ENCODE measurements at regions not wholly inside any gene's neighbourhood (a gene's known extent, or its start where the extent isn't known, plus 50 kb on each side); places are given as distances from the start of the nearest gene placed in this dataset.

- Mint-ChIP-seq H3K36me3 (no peaks in the 10 kb centered on the region), H3K4me3 (no peak overlapping the region), H3K27me3 (no peaks in the 10 kb centered on the region), H3K27ac (no peak overlapping the region), H3K4me1 (no peaks in the 10 kb centered on the region), H3K9me3 (no peaks in the 10 kb centered on the region)
Measured at GRCh38 chr16:5607169-5607568, 509.6 kb upstream of the EEF2KMT start.

- no peak overlapping the region for H3K27ac Mint-ChIP-seq
- peaks cover 4% of the 10 kb centered on the region for H3K9me3 Mint-ChIP-seq
- no peaks in the 10 kb centered on the region for H3K27me3 Mint-ChIP-seq
- H3K4me1 Mint-ChIP-seq, result no peaks in the 10 kb centered on the region
- no peaks in the 10 kb centered on the region for H3K36me3 Mint-ChIP-seq
- H3K4me3 Mint-ChIP-seq, result no peak overlapping the region
Measured at GRCh38 chr16:5605404-5605803, 507.8 kb upstream of the EEF2KMT start.

- Mint-ChIP-seq H3K4me3 (no peak overlapping the region), H3K27ac (no peak overlapping the region), H3K4me1 (no peaks in the 10 kb centered on the region), H3K9me3 (peaks cover 4% of the 10 kb centered on the region), H3K36me3 (no peaks in the 10 kb centered on the region), H3K27me3 (no peaks in the 10 kb centered on the region)
Measured at GRCh38 chr16:5604770-5605169, 507.2 kb upstream of the EEF2KMT start.

GRCh38 chr16:5603836-5604235, 506.2 kb upstream of the EEF2KMT start:
- Mint-ChIP-seq H3K27me3 (no peaks in the 10 kb centered on the region), H3K9me3 (peaks cover 4% of the 10 kb centered on the region), H3K4me3 (no peak overlapping the region), H3K36me3 (no peaks in the 10 kb centered on the region), H3K4me1 (no peaks in the 10 kb centered on the region), H3K27ac (no peak overlapping the region)

- H3K36me3 Mint-ChIP-seq, result no peaks in the 10 kb centered on the region
- no peaks in the 10 kb centered on the region for H3K27me3 Mint-ChIP-seq
- no peak overlapping the region for H3K4me3 Mint-ChIP-seq
- no peak overlapping the region for H3K27ac Mint-ChIP-seq
- peaks cover 4% of the 10 kb centered on the region for H3K9me3 Mint-ChIP-seq
- H3K4me1 Mint-ChIP-seq, result no peaks in the 10 kb centered on the region
Measured at GRCh38 chr16:5601957-5602356, 504.4 kb upstream of the EEF2KMT start.

- Mint-ChIP-seq H3K27ac (no peak overlapping the region), H3K4me3 (no peak overlapping the region), H3K4me1 (no peaks in the 10 kb centered on the region), H3K9me3 (peaks cover 4% of the 10 kb centered on the region), H3K27me3 (no peaks in the 10 kb centered on the region), H3K36me3 (no peaks in the 10 kb centered on the region)
Measured at GRCh38 chr16:5598793-5599192, 501.2 kb upstream of the EEF2KMT start.

- peaks cover 3% of the 10 kb centered on the region for H3K9me3 Mint-ChIP-seq
- no peaks in the 10 kb centered on the region for H3K27me3 Mint-ChIP-seq
- H3K4me1 Mint-ChIP-seq, result no peaks in the 10 kb centered on the region
- no peak overlapping the region for H3K4me3 Mint-ChIP-seq
- no peaks in the 10 kb centered on the region for H3K36me3 Mint-ChIP-seq
- no peak overlapping the region for H3K27ac Mint-ChIP-seq
Measured at GRCh38 chr16:5595849-5596248, 498.3 kb upstream of the EEF2KMT start.

GRCh38 chr16:5590416-5590815, 492.8 kb upstream of the EEF2KMT start:
- Mint-ChIP-seq H3K4me1 (no peaks in the 10 kb centered on the region), H3K27me3 (no peaks in the 10 kb centered on the region), H3K9me3 (no peaks in the 10 kb centered on the region), H3K4me3 (no peak overlapping the region), H3K36me3 (no peaks in the 10 kb centered on the region), H3K27ac (no peak overlapping the region)

- Mint-ChIP-seq H3K4me3 (no peak overlapping the region), H3K27ac (no peak overlapping the region), H3K9me3 (no peaks in the 10 kb centered on the region), H3K4me1 (no peaks in the 10 kb centered on the region), H3K36me3 (no peaks in the 10 kb centered on the region), H3K27me3 (no peaks in the 10 kb centered on the region)
Measured at GRCh38 chr16:5589812-5590373, 492.3 kb upstream of the EEF2KMT start.

- Mint-ChIP-seq H3K27ac (no peak overlapping the region), H3K4me1 (no peaks in the 10 kb centered on the region), H3K27me3 (peaks cover 4% of the 10 kb centered on the region), H3K4me3 (no peak overlapping the region), H3K9me3 (no peaks in the 10 kb centered on the region), H3K36me3 (no peaks in the 10 kb centered on the region)
Measured at GRCh38 chr16:5584109-5584508, 486.5 kb upstream of the EEF2KMT start.

- Mint-ChIP-seq H3K4me3 (no peak overlapping the region), H3K4me1 (no peaks in the 10 kb centered on the region), H3K9me3 (no peaks in the 10 kb centered on the region), H3K36me3 (no peaks in the 10 kb centered on the region), H3K27ac (no peak overlapping the region), H3K27me3 (peaks cover 4% of the 10 kb centered on the region)
Measured at GRCh38 chr16:5582529-5582928, 484.9 kb upstream of the EEF2KMT start.

GRCh38 chr16:5581908-5582307, 484.3 kb upstream of the EEF2KMT start:
- Mint-ChIP-seq H3K9me3 (no peaks in the 10 kb centered on the region), H3K4me1 (no peaks in the 10 kb centered on the region), H3K36me3 (no peaks in the 10 kb centered on the region), H3K27ac (no peak overlapping the region), H3K4me3 (no peak overlapping the region), H3K27me3 (peaks cover 4% of the 10 kb centered on the region)

- Mint-ChIP-seq H3K9me3 (no peaks in the 10 kb centered on the region), H3K4me3 (no peak overlapping the region), H3K4me1 (no peaks in the 10 kb centered on the region), H3K27ac (no peak overlapping the region), H3K27me3 (peaks cover 4% of the 10 kb centered on the region), H3K36me3 (no peaks in the 10 kb centered on the region)
Measured at GRCh38 chr16:5581428-5581827, 483.8 kb upstream of the EEF2KMT start.

- Mint-ChIP-seq H3K36me3 (no peaks in the 10 kb centered on the region), H3K9me3 (no peaks in the 10 kb centered on the region), H3K27me3 (peaks cover 4% of the 10 kb centered on the region), H3K4me1 (no peaks in the 10 kb centered on the region), H3K27ac (no peak overlapping the region), H3K4me3 (no peak overlapping the region)
Measured at GRCh38 chr16:5580772-5581171, 483.2 kb upstream of the EEF2KMT start.

- Mint-ChIP-seq H3K4me1 (no peaks in the 10 kb centered on the region), H3K4me3 (no peak overlapping the region), H3K27me3 (peaks cover 4% of the 10 kb centered on the region), H3K9me3 (no peaks in the 10 kb centered on the region), H3K36me3 (no peaks in the 10 kb centered on the region), H3K27ac (no peak overlapping the region)
Measured at GRCh38 chr16:5580296-5580695, 482.7 kb upstream of the EEF2KMT start.

GRCh38 chr16:5578980-5579379, 481.4 kb upstream of the EEF2KMT start:
- no peaks in the 10 kb centered on the region for H3K36me3 Mint-ChIP-seq
- H3K9me3 Mint-ChIP-seq, result no peaks in the 10 kb centered on the region
- no peaks in the 10 kb centered on the region for H3K4me1 Mint-ChIP-seq
- peaks cover 4% of the 10 kb centered on the region for H3K27me3 Mint-ChIP-seq
- H3K4me3 Mint-ChIP-seq, result no peak overlapping the region
- H3K27ac Mint-ChIP-seq, result no peak overlapping the region

GRCh38 chr16:5577463-5577862, 479.9 kb upstream of the EEF2KMT start:
- no peaks in the 10 kb centered on the region for H3K9me3 Mint-ChIP-seq

More at GRCh38 chr16:5577463-5577862, 479.9 kb upstream of the EEF2KMT start:
- Mint-ChIP-seq H3K36me3 (no peaks in the 10 kb centered on the region), H3K27ac (no peak overlapping the region), H3K27me3 (peaks cover 4% of the 10 kb centered on the region), H3K4me3 (no peak overlapping the region), H3K4me1 (no peaks in the 10 kb centered on the region)

All from activated naive CD4-positive, alpha-beta T cell treated with anti-CD3 and anti-CD28 coated beads, Interleukin-2, amount 50 U/mL, for 24 hours (primary cell).